GM12878 (cell line): ENCODE measurements at regions not wholly inside any gene's neighbourhood (a gene's known extent, or its start where the extent isn't known, plus 50 kb on each side); places are given as distances from the start of the nearest gene placed in this dataset.

Experiments used
- ATAC-seq: fragments of 200-7000 bp; cut with Tn5 transposase; 3 replicates; pipeline ENCODE4 v1.9.1; 2020; ENCODE audit warnings: mild to moderate bottlenecking, moderate library complexity
- BruUV-seq: library from RNA; stranded (reverse); fragments of 400-500 nt; replicated peaks from 2 replicates; lab custom pipeline; 2021; lab: Mats Ljungman, UMichigan
- CTCF ChIA-PET: fragments of 300-600 bp; sonication (Branson Sonifier 250); formaldehyde crosslinking; extraction: SDS; loops from one replicate; lab custom pipeline; 2021; ENCODE audit warnings: inconsistent platforms; lab: Yijun Ruan, JAX
- POLR2A ChIA-PET: fragments of 350-600 bp; formaldehyde crosslinking; extraction: SDS; loops from one replicate; lab custom pipeline; 2021; ENCODE audit warnings: inconsistent platforms; lab: Charles Lee
- RAD21 ChIA-PET: fragments of 300-600 bp; sonication (Branson Sonifier 250); formaldehyde crosslinking; loops from one replicate; lab custom pipeline; 2023; ENCODE audit warnings: antibody characterized with exemption; ENCODE audit not compliant: unreplicated experiment; lab: Charles Lee
- SMC1A ChIA-PET: fragments of 300-600 bp; sonication (Branson Sonifier 250); formaldehyde crosslinking; loops from one replicate; lab custom pipeline; 2023; ENCODE audit not compliant: unreplicated experiment, uncharacterized antibody; lab: Charles Lee
- DNase-seq: peaks from one replicate; pipeline ENCODE4 v3.0.0-alpha.2; 2011; ENCODE audit warnings: low read depth, low spot score
- FAIRE-seq: peaks from 3 replicates; lab custom pipeline; 2011; peaks lifted over from hg19 to GRCh38; lab: Jason Lieb, UNC
- H2AFZ ChIP-seq: 2 replicates; pipeline ENCODE4 v1.6.0; 2011; ENCODE audit warnings: low read depth, low read length, control low read depth; ENCODE audit not compliant: control insufficient read depth
- H3K27ac ChIP-seq: 2 replicates; pipeline ENCODE4 v1.5.1; 2011; ENCODE audit warnings: control low read depth; ENCODE audit not compliant: control insufficient read depth, insufficient read depth
- H3K27me3 ChIP-seq, 2 experiments: replicated peaks in 1 of 2; 2 replicates each; pipeline versions ENCODE4 v1.6.0 to v1.6.1; 2011; ENCODE audit warnings: low read length in 1 of 2; ENCODE audit not compliant: control insufficient read depth in 2 of 2, insufficient read depth in 2 of 2
- H3K36me3 ChIP-seq, 2 experiments: 2 replicates each; pipeline ENCODE4 v1.5.1; 2011; ENCODE audit warnings: low read length in 1 of 2; ENCODE audit not compliant: control insufficient read depth in 2 of 2, insufficient read depth in 2 of 2
- H3K4me1 ChIP-seq: 2 replicates; pipeline ENCODE4 v1.6.1; 2011; ENCODE audit warnings: mild to moderate bottlenecking, low read length, moderate library complexity, mixed read lengths; ENCODE audit not compliant: control insufficient read depth, insufficient read depth
- H3K4me2 ChIP-seq: 2 replicates; pipeline ENCODE4 v1.6.0; 2011; ENCODE audit warnings: control low read depth; ENCODE audit not compliant: control insufficient read depth, insufficient read depth
- H3K4me3 ChIP-seq: fragments of 200-600 bp; sonication (generic); 2 replicates; pipeline ENCODE4 v1.5.1; 2016
- H3K79me2 ChIP-seq: 2 replicates; pipeline ENCODE4 v1.6.0; 2011; ENCODE audit warnings: low read length; ENCODE audit not compliant: control insufficient read depth, insufficient read depth
- H3K9ac ChIP-seq: 2 replicates; pipeline ENCODE4 v1.8.0; 2011; ENCODE audit warnings: low read length, control low read depth, mixed read lengths; ENCODE audit not compliant: control insufficient read depth, insufficient read depth
- H3K9me3 ChIP-seq: replicated peaks from 3 replicates; pipeline ENCODE4 v1.5.1; 2011; ENCODE audit warnings: mild to moderate bottlenecking, low read length; ENCODE audit not compliant: control insufficient read depth, insufficient read depth
- H4K20me1 ChIP-seq: 2 replicates; pipeline ENCODE4 v1.6.0; 2011; ENCODE audit not compliant: control insufficient read depth, insufficient read depth
- CHD4 ChIP-seq: fragments of 200-600 bp; sonication (generic); IDR thresholded peaks from 2 replicates; pipeline ENCODE4 v1.6.1; 2016; ENCODE audit warnings: mild to moderate bottlenecking
- EP300 ChIP-seq, 2 experiments: fragments of 150-350 bp in 1 of 2; IDR thresholded peaks; 2 replicates each; pipeline ENCODE4 v1.6.1; 2011 to 2012; ENCODE audit warnings: low read depth in 2 of 2, low read length in 2 of 2, borderline replicate concordance in 1 of 2, improper control_type of control experiment in 1 of 2, inconsistent platforms in 1 of 2; ENCODE audit not compliant: control insufficient read depth in 1 of 2
- IKZF2 ChIP-seq, 2 experiments: fragments of 450-650 bp; IDR thresholded peaks; 2 replicates each; pipeline ENCODE4 v1.6.1; 2017; ENCODE audit warnings: mild to moderate bottlenecking in 2 of 2, moderate library complexity in 2 of 2
- IRF3 ChIP-seq: fragments of 450-650 bp; IDR thresholded peaks from 2 replicates; pipeline ENCODE4 v1.6.1; 2014; ENCODE audit warnings: mild to moderate bottlenecking
- IRF5 ChIP-seq: fragments of 450-650 bp; IDR thresholded peaks from 2 replicates; pipeline ENCODE4 v1.6.1; 2017; ENCODE audit warnings: borderline replicate concordance
- MEF2A ChIP-seq: IDR thresholded peaks from 2 replicates; pipeline ENCODE4 v1.6.1; 2011; ENCODE audit warnings: low read depth, mild to moderate bottlenecking, low read length, moderate library complexity; ENCODE audit not compliant: insufficient read depth
- SMC3 ChIP-seq: IDR thresholded peaks from 2 replicates; pipeline ENCODE4 v1.6.1; 2011; ENCODE audit warnings: low read length, improper control_type of control experiment, borderline replicate concordance
- TBL1XR1 ChIP-seq: IDR thresholded peaks from 2 replicates; pipeline ENCODE4 v1.6.1; 2012; ENCODE audit warnings: low read depth, low read length, improper control_type of control experiment
- WGBS: methylation state at CpG from one replicate; pipeline ENCODE4 v1.1.6; 2016; ENCODE audit warnings: low lambda C conversion rate; ENCODE audit not compliant: insufficient replicate concordance, insufficient coverage; ENCODE audit errors: missing lambda C conversion rate; 5-methylcytosine and 5-hydroxymethylcytosine counted together
- in situ Hi-C: fragments of 300-500 bp; cut with MboI; formaldehyde crosslinking; loops from 9 replicates; pipeline ENCODE4 v1.14.3; 2018; ENCODE audit warnings: mixed read lengths
- intact Hi-C: fragments of 100-400 bp; cut with micrococcal nuclease; formaldehyde crosslinking; loops from one replicate; pipeline ENCODE4 v1.14.2; 2022; ENCODE audit not compliant: unreplicated experiment

- ChIA-PET CTCF (interaction anchor here (1.9 kb wide), 1 partner anchor 1096 kb away, joined by 5 read pairs; no protein-coding TSS in a partner anchor), SMC1A (no interaction called here)
- WGBS = 65% methylated on average over 27 of the region's 28 CpGs
These were observed 434.4 kb upstream of the MGMT start for GRCh38 chr10:129032372-129033313.

More at GRCh38 chr10:129032372-129033313, 434.4 kb upstream of the MGMT start:
- no peak overlapping the region for H3K4me3 ChIP-seq
- RAD21 ChIA-PET = no interaction called here
- in situ Hi-C loops = loop anchor here (25.0 kb wide), 1 partner anchor 1080 kb away; the partner anchor contains the start of gene C10orf143
- ATAC-seq = no peak
- no TSS peak for BruUV-seq
- no peak overlapping the region for H2AFZ ChIP-seq
- no peaks in the 10 kb centered on the region for H3K36me3 ChIP-seq
- H3K27ac ChIP-seq = no peak overlapping the region
- H3K27me3 ChIP-seq = no peaks in the 10 kb centered on the region; a peak in 1 of 4 replicates
- POLR2A ChIA-PET = interaction anchor here (0.6 kb wide), 1 partner anchor 10 kb away, joined by 5 read pairs; no protein-coding TSS in a partner anchor
- no peak overlapping the region for H3K9ac ChIP-seq
- no peaks in the 10 kb centered on the region for H3K4me1 ChIP-seq
- no peaks in the 10 kb centered on the region for H4K20me1 ChIP-seq
- H3K79me2 ChIP-seq = no peaks in the 10 kb centered on the region
- no peak for DNase-seq
- no peak for TF ChIP-seq IRF5
- no peak for TF ChIP-seq SMC3
- no peak for TF ChIP-seq IRF3
- TF ChIP-seq TBL1XR1 = no peak
- TF ChIP-seq MEF2A = no peak
- no peak for TF ChIP-seq CHD4
- no peak for TF ChIP-seq IKZF2 (IDR thresholded peaks at IDR 0.05)
- no peak for TF ChIP-seq EP300 (IDR thresholded peaks at IDR 0.05; ENCODE audit: borderline replicate concordance in 1 of 2, control insufficient read depth in 1 of 2, low read depth in 2 of 2, low read length in 2 of 2)
- no peak for FAIRE-seq
- no peaks in the 10 kb centered on the region for H3K9me3 ChIP-seq
- intact Hi-C loops = loop anchor here (5.0 kb wide), 1 partner anchor 935 kb away; no protein-coding TSS in a partner anchor
- H3K4me2 ChIP-seq = no peak overlapping the region
